ENCODE measurements at regions not wholly inside any gene's neighbourhood (a gene's known extent, or its start where the extent isn't known, plus 50 kb on each side); places are given as distances from the start of the nearest gene placed in this dataset.

DNA sequence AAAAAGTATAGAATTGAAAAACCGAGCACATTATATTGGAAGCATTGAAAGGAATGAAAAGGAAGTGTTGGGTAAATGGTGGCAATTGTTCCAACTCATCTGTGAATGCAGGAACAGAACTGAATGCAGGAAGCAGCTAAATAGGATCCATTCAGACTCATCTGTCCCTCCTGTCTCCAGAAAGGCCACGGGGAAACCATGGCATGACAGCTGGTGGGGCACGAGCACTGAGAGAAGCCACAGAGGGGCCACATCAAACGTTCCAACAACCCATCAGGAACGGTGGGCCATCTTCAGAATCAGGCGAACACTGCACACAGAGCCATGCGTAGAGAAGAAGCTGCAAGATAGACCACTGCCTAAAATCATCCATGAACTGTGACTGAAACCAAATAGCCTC, 138.5 kb upstream of the SLC35G4 start:
- Histone ChIP-seq H3K9me3 (ENCODE audit: control insufficient read depth, low read length) (no peaks in the 10 kb centered on the region), H3K4me1 (ENCODE audit: control insufficient read depth, insufficient read depth, low read length) (no peaks in the 10 kb centered on the region), H3K4me3 (ENCODE audit: low read length) (no peak overlapping the region), H3K27me3 (ENCODE audit: control insufficient read depth, insufficient read depth, low read length, poor library complexity, severe bottlenecking) (no peaks in the 10 kb centered on the region), H3K36me3 (ENCODE audit: control insufficient read depth, insufficient read depth, low read length) (no peaks in the 10 kb centered on the region), H3K9ac (ENCODE audit: extremely low read depth, low read length, poor library complexity, severe bottlenecking) (no peak overlapping the region), H3K27ac (ENCODE audit: low read depth, low read length) (no peak overlapping the region)
- WGBS, 2 experiments (ENCODE audit: insufficient coverage in 1 of 2, insufficient read length in 1 of 2), result 85 to 95% methylated on average over 7 of the region's 7 CpGs
- H3K4me3 Mint-ChIP-seq, result no peak overlapping the region
- no peak overlapping the region for H3K27ac Mint-ChIP-seq
- DNase-seq, result no peak
- peaks cover 13% of the 10 kb centered on the region for H3K9me3 Mint-ChIP-seq
- no peaks in the 10 kb centered on the region for H3K4me1 Mint-ChIP-seq
- H3K27me3 Mint-ChIP-seq (ENCODE audit: insufficient read depth), result no peaks in the 10 kb centered on the region
- TF ChIP-seq, protein P1, sequence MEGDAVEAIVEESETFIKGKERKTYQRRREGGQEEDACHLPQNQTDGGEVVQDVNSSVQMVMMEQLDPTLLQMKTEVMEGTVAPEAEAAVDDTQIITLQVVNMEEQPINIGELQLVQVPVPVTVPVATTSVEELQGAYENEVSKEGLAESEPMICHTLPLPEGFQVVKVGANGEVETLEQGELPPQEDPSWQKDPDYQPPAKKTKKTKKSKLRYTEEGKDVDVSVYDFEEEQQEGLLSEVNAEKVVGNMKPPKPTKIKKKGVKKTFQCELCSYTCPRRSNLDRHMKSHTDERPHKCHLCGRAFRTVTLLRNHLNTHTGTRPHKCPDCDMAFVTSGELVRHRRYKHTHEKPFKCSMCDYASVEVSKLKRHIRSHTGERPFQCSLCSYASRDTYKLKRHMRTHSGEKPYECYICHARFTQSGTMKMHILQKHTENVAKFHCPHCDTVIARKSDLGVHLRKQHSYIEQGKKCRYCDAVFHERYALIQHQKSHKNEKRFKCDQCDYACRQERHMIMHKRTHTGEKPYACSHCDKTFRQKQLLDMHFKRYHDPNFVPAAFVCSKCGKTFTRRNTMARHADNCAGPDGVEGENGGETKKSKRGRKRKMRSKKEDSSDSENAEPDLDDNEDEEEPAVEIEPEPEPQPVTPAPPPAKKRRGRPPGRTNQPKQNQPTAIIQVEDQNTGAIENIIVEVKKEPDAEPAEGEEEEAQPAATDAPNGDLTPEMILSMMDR (conservative IDR thresholded peaks at IDR 0.05), result no peak
- no peaks in the 10 kb centered on the region for H3K36me3 Mint-ChIP-seq (ENCODE audit: low read depth)

DNA sequence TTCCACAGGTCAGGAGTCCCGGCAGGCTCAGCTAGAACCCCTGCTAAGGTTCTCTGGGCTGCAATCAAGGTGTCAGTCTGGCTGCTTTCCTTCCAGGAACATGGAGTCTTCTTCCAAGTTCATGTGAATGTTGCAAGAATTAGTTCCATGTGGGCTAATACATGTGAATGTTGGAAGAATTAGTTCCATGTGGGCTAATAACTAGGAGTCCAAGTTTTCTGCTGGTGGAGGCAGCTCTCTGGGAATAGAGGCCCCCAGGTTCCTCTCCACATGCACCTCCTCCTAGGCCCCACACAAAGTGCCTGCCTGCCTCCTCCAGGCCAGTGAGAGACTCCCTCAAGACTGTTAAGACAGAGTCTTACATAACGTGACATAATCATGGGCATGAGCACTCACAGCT, 140.8 kb upstream of the SLC35G4 start:
- Histone ChIP-seq H3K9me3 (ENCODE audit: control insufficient read depth, low read length) (no peaks in the 10 kb centered on the region), H3K9ac (ENCODE audit: extremely low read depth, low read length, poor library complexity, severe bottlenecking) (no peak overlapping the region), H3K4me3 (ENCODE audit: low read length) (no peak overlapping the region), H3K4me1 (ENCODE audit: control insufficient read depth, insufficient read depth, low read length) (no peaks in the 10 kb centered on the region), H3K27me3 (ENCODE audit: control insufficient read depth, insufficient read depth, low read length, poor library complexity, severe bottlenecking) (no peaks in the 10 kb centered on the region), H3K36me3 (ENCODE audit: control insufficient read depth, insufficient read depth, low read length) (no peaks in the 10 kb centered on the region), H3K27ac (ENCODE audit: low read depth, low read length) (no peak overlapping the region)
- WGBS, 2 experiments (ENCODE audit: insufficient coverage in 1 of 2, insufficient read length in 1 of 2), result 83 to 85% methylated on average over 1 to 2 of the region's 2 CpGs
- Mint-ChIP-seq H3K4me1 (no peaks in the 10 kb centered on the region), H3K27me3 (ENCODE audit: insufficient read depth) (no peaks in the 10 kb centered on the region), H3K4me3 (no peak overlapping the region), H3K27ac (no peak overlapping the region), H3K36me3 (ENCODE audit: low read depth) (no peaks in the 10 kb centered on the region), H3K9me3 (peaks cover under 1% of the 10 kb centered on the region)
- TF ChIP-seq, protein P1 (conservative IDR thresholded peaks at IDR 0.05), result no peak
- DNase-seq, result no peak

DNA sequence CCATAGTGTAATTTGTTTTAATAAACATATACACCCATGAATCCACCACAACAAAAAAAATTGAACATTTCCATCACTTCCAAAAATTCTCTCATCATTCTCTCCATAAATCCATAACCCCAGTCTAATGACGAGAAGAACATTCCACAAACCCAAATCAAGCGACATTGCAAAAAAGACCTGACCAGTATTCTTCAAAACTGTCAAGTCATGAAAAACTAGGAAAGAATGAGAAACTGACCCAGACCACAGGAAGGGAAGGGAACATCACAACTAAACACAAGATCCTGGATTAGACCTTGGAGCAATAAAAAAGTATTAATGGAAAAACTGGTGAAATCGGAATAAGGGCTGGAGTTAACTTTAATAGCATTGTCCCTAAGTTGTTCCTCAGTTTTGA, 141.3 kb upstream of the SLC35G4 start:
- no peak overlapping the region for H3K4me3 Mint-ChIP-seq
- H3K27ac Mint-ChIP-seq, result no peak overlapping the region
- no peak for DNase-seq
- 90 to 100% methylated on average over 1 to 3 of the region's 3 CpGs for WGBS, 2 experiments (ENCODE audit: insufficient coverage in 1 of 2, insufficient read length in 1 of 2)
- no peaks in the 10 kb centered on the region for H3K4me1 Mint-ChIP-seq
- no peaks in the 10 kb centered on the region for H3K36me3 ChIP-seq (ENCODE audit: control insufficient read depth, insufficient read depth, low read length)
- no peaks in the 10 kb centered on the region for H3K9me3 Mint-ChIP-seq
- no peaks in the 10 kb centered on the region for H3K36me3 Mint-ChIP-seq (ENCODE audit: low read depth)
- no peaks in the 10 kb centered on the region for H3K9me3 ChIP-seq (ENCODE audit: control insufficient read depth, low read length)
- TF ChIP-seq, protein P1 (conservative IDR thresholded peaks at IDR 0.05), result no peak
- H3K4me3 ChIP-seq (ENCODE audit: low read length), result no peak overlapping the region
- H3K27me3 ChIP-seq (ENCODE audit: control insufficient read depth, insufficient read depth, low read length, poor library complexity, severe bottlenecking), result no peaks in the 10 kb centered on the region
- no peaks in the 10 kb centered on the region for H3K27me3 Mint-ChIP-seq (ENCODE audit: insufficient read depth)
- no peak overlapping the region for H3K9ac ChIP-seq (ENCODE audit: extremely low read depth, low read length, poor library complexity, severe bottlenecking)
- no peaks in the 10 kb centered on the region for H3K4me1 ChIP-seq (ENCODE audit: control insufficient read depth, insufficient read depth, low read length)
- no peak overlapping the region for H3K27ac ChIP-seq (ENCODE audit: low read depth, low read length)
